Jurkat, Clone E6-1 (cell line): ENCODE measurements at regions not wholly inside any gene's neighbourhood (a gene's known extent, or its start where the extent isn't known, plus 50 kb on each side); places are given as distances from the start of the nearest gene placed in this dataset.

Source experiments
- DNase-seq: peaks from one replicate; pipeline ENCODE4 v3.0.0-alpha.2; 2011; ENCODE audit warnings: low read depth, low spot score
- H3K4me3 ChIP-seq: 2 replicates; pipeline ENCODE4 v1.5.1; 2011; ENCODE audit warnings: mild to moderate bottlenecking, low read length, control low read depth, moderate library complexity

- DNase-seq: no peak
- no peak overlapping the region for H3K4me3 ChIP-seq
Observed at GRCh38 chr2:57432528-57432927, 614.1 kb upstream of the VRK2 start.

GRCh38 chr2:57434441-57434840, 612.2 kb upstream of the VRK2 start:
- DNase-seq: no peak
- no peak overlapping the region for H3K4me3 ChIP-seq

- H3K4me3 ChIP-seq: no peak overlapping the region
- no peak for DNase-seq
Observed at GRCh38 chr2:57434972-57435371, 611.6 kb upstream of the VRK2 start.

- no peak for DNase-seq
Observed at GRCh38 chr2:57437077-57437476, 609.5 kb upstream of the VRK2 start.

GRCh38 chr2:57440437-57440836, 606.2 kb upstream of the VRK2 start:
- DNase-seq: no peak
- H3K4me3 ChIP-seq: no peak overlapping the region

More at GRCh38 chr2:57437077-57437476, 609.5 kb upstream of the VRK2 start:
- H3K4me3 ChIP-seq: no peak overlapping the region

GRCh38 chr2:57443086-57443485, 603.5 kb upstream of the VRK2 start:
- no peak overlapping the region for H3K4me3 ChIP-seq
- no peak for DNase-seq

GRCh38 chr2:57443973-57444521, 602.6 kb upstream of the VRK2 start:
- H3K4me3 ChIP-seq: no peak overlapping the region
- no peak for DNase-seq

- H3K4me3 ChIP-seq: no peak overlapping the region
- no peak for DNase-seq
Observed at GRCh38 chr2:57444752-57445430, 601.7 kb upstream of the VRK2 start.

- H3K4me3 ChIP-seq: no peak overlapping the region
- DNase-seq: no peak
Observed at GRCh38 chr2:57448816-57449215, 597.8 kb upstream of the VRK2 start.

- H3K4me3 ChIP-seq: no peak overlapping the region
- no peak for DNase-seq
Observed at GRCh38 chr2:57450170-57450569, 596.4 kb upstream of the VRK2 start.

GRCh38 chr2:57452634-57453033, 594.0 kb upstream of the VRK2 start:
- H3K4me3 ChIP-seq: no peak overlapping the region
- no peak for DNase-seq

GRCh38 chr2:57453945-57454344, 592.7 kb upstream of the VRK2 start:
- H3K4me3 ChIP-seq: no peak overlapping the region
- DNase-seq: no peak

GRCh38 chr2:57460396-57461276, 586.0 kb upstream of the VRK2 start:
- H3K4me3 ChIP-seq: no peak overlapping the region
- DNase-seq: no peak

- no peak for DNase-seq
- no peak overlapping the region for H3K4me3 ChIP-seq
Observed at GRCh38 chr2:57461624-57462023, 585.0 kb upstream of the VRK2 start.

- no peak for DNase-seq
- no peak overlapping the region for H3K4me3 ChIP-seq
Observed at GRCh38 chr2:57465067-57465466, 581.5 kb upstream of the VRK2 start.

GRCh38 chr2:57465967-57466366, 580.6 kb upstream of the VRK2 start:
- DNase-seq: no peak
- no peak overlapping the region for H3K4me3 ChIP-seq

- no peak overlapping the region for H3K4me3 ChIP-seq
- no peak for DNase-seq
Observed at GRCh38 chr2:57475391-57475790, 571.2 kb upstream of the VRK2 start.

GRCh38 chr2:57479981-57480380, 566.6 kb upstream of the VRK2 start:
- no peak for DNase-seq
- no peak overlapping the region for H3K4me3 ChIP-seq

GRCh38 chr2:57488061-57488460, 558.5 kb upstream of the VRK2 start:
- H3K4me3 ChIP-seq: no peak overlapping the region
- DNase-seq: no peak

GRCh38 chr2:57490741-57491140, 555.9 kb upstream of the VRK2 start:
- H3K4me3 ChIP-seq: no peak overlapping the region
- no peak for DNase-seq
